Activated T-cell treated with anti-CD3 and anti-CD28 coated beads for 48 hours (primary cell): ENCODE measurements at regions not wholly inside any gene's neighbourhood (a gene's known extent, or its start where the extent isn't known, plus 50 kb on each side); places are given as distances from the start of the nearest gene placed in this dataset.
A peak's percentile ranks its signal among the peaks of the same experiment; 100 is the strongest.

ENCODE experiments used
- DNase-seq: peaks from one replicate; pipeline ENCODE4 v3.0.0-alpha.2; 2020; ENCODE audit warnings: low read depth

- no peak for DNase-seq
These were observed 214.7 kb downstream of the QDPR start for GRCh38 chr4:17296921-17297890.

GRCh38 chr4:17293901-17294300, 218.0 kb downstream of the QDPR start:
- no peak for DNase-seq

- no peak for DNase-seq
These were observed 223.7 kb downstream of the QDPR start for GRCh38 chr4:17288151-17288550.

- DNase-seq = no peak
These were observed 225.0 kb downstream of the QDPR start for GRCh38 chr4:17286752-17287460.

- DNase-seq = no peak
These were observed 226.1 kb downstream of the QDPR start for GRCh38 chr4:17285747-17286146.

- no peak for DNase-seq
These were observed 227.3 kb downstream of the QDPR start for GRCh38 chr4:17284323-17285175.

- no peak for DNase-seq
These were observed 228.1 kb downstream of the QDPR start for GRCh38 chr4:17283832-17284231.

GRCh38 chr4:17283251-17283650, 228.6 kb downstream of the QDPR start:
- DNase-seq = no peak

GRCh38 chr4:17280261-17281018, 231.4 kb downstream of the QDPR start:
- DNase-seq = no peak

- no peak for DNase-seq
These were observed 235.1 kb downstream of the QDPR start for GRCh38 chr4:17276776-17277175.

GRCh38 chr4:17275836-17276235, 236.1 kb downstream of the QDPR start:
- DNase-seq = no peak

GRCh38 chr4:17273047-17273446, 238.8 kb downstream of the QDPR start:
- DNase-seq = no peak

- no peak for DNase-seq
These were observed 239.7 kb downstream of the QDPR start for GRCh38 chr4:17272154-17272553.

GRCh38 chr4:17265653-17266052, 246.2 kb downstream of the QDPR start:
- DNase-seq = no peak

- no peak for DNase-seq
These were observed 246.8 kb downstream of the QDPR start for GRCh38 chr4:17265139-17265538.

- peak; percentile 0 for DNase-seq
These were observed 251.6 kb downstream of the QDPR start for GRCh38 chr4:17260166-17260907.

- DNase-seq = no peak
These were observed 253.8 kb downstream of the QDPR start for GRCh38 chr4:17258106-17258505.

- no peak for DNase-seq
These were observed 259.8 kb downstream of the QDPR start for GRCh38 chr4:17252131-17252530.

GRCh38 chr4:17251101-17251500, 260.8 kb downstream of the QDPR start:
- DNase-seq = no peak

GRCh38 chr4:17250591-17250990, 261.3 kb downstream of the QDPR start:
- no peak for DNase-seq

- no peak for DNase-seq
These were observed 265.2 kb downstream of the QDPR start for GRCh38 chr4:17246656-17247055.
